CD14-positive monocyte (primary cell): ENCODE measurements at regions not wholly inside any gene's neighbourhood (a gene's known extent, or its start where the extent isn't known, plus 50 kb on each side); places are given as distances from the start of the nearest gene placed in this dataset.

Source experiments
- DNase-seq, 3 donors: peaks; one replicate each; pipeline ENCODE4 v3.0.0-alpha.2; 2011 to 2022
- H2AFZ ChIP-seq: 2 replicates; pipeline ENCODE4 v1.6.0; 2012; ENCODE audit warnings: mild to moderate bottlenecking, low read depth, low read length, inconsistent platforms; ENCODE audit not compliant: insufficient read depth, poor library complexity, severe bottlenecking
- H3K27ac ChIP-seq, 2 donors: 1 replicate in 1 of 2; 2 replicates in 1 of 2; pipeline ENCODE4 v1.5.1; 2012 to 2013; ENCODE audit warnings: low read length in 2 of 2, control low read depth in 1 of 2, inconsistent platforms in 1 of 2, low read depth in 1 of 2, mild to moderate bottlenecking in 1 of 2
- H3K27me3 ChIP-seq, 2 donors: one replicate each; pipeline versions ENCODE4 v1.6.0 to v1.6.1; 2011 to 2013; ENCODE audit warnings: low read length in 2 of 2; ENCODE audit not compliant: control insufficient read depth in 2 of 2, insufficient read depth in 2 of 2
- H3K36me3 ChIP-seq, 2 donors: replicated peaks in 1 of 2; 1 replicate in 1 of 2; 2 replicates in 1 of 2; pipeline versions ENCODE4 v1.5.1 to v1.6.1; 2012 to 2013; ENCODE audit warnings: low read length in 2 of 2, control low read depth in 1 of 2, inconsistent platforms in 1 of 2, mild to moderate bottlenecking in 1 of 2; ENCODE audit not compliant: insufficient read depth in 2 of 2, control insufficient read depth in 1 of 2
- H3K4me1 ChIP-seq, 2 donors: 1 replicate in 1 of 2; 2 replicates in 1 of 2; pipeline versions ENCODE4 v1.5.1 to v1.6.1; 2012 to 2013; ENCODE audit warnings: low read length in 2 of 2, control low read depth in 1 of 2, inconsistent platforms in 1 of 2, mild to moderate bottlenecking in 1 of 2, moderate library complexity in 1 of 2; ENCODE audit not compliant: insufficient read depth in 2 of 2, control insufficient read depth in 1 of 2
- H3K4me2 ChIP-seq: replicated peaks from 2 replicates; pipeline ENCODE3; 2012; ENCODE audit warnings: low read length, moderate library complexity, mild to moderate bottlenecking; ENCODE audit not compliant: poor library complexity, severe bottlenecking; ENCODE audit errors: extremely low read depth
- H3K4me3 ChIP-seq, 3 experiments: fragments of 200-600 bp in 1 of 3; sonication (generic) in 1 of 3; replicated peaks in 1 of 3; 1 replicate in 2 of 3; 2 replicates in 1 of 3; pipeline ENCODE4 v1.5.1; 2011 to 2013; ENCODE audit warnings: low read length in 3 of 3, mild to moderate bottlenecking in 3 of 3, control low read depth in 2 of 3, low read depth in 2 of 3, inconsistent platforms in 1 of 3, moderate library complexity in 1 of 3
- H3K79me2 ChIP-seq: 2 replicates; pipeline ENCODE4 v1.6.0; 2012; ENCODE audit warnings: mild to moderate bottlenecking, control low read depth, inconsistent platforms, low read length, moderate library complexity; ENCODE audit not compliant: insufficient read depth
- H3K9ac ChIP-seq: 2 replicates; pipeline ENCODE4 v1.6.0; 2017; ENCODE audit warnings: low read length, mild to moderate bottlenecking; ENCODE audit not compliant: insufficient read depth, poor library complexity, severe bottlenecking
- H3K9me3 ChIP-seq, 2 donors: replicated peaks in 1 of 2; 1 replicate in 1 of 2; 2 replicates in 1 of 2; pipeline versions ENCODE4 v1.5.1 to v1.6.1; 2012 to 2013; ENCODE audit warnings: low read length in 2 of 2, control low read depth in 1 of 2; ENCODE audit not compliant: control insufficient read depth in 1 of 2, insufficient read depth in 1 of 2
- H4K20me1 ChIP-seq: 2 replicates; pipeline ENCODE4 v1.6.0; 2012; ENCODE audit warnings: mild to moderate bottlenecking, low read length, control low read depth, moderate library complexity; ENCODE audit not compliant: insufficient read depth
- H3K27ac Mint-ChIP-seq, 7 donors: one replicate each; pipeline ENCODE4 v1.8.0; 2020; ENCODE audit warnings: mild to moderate bottlenecking in 7 of 7, mixed read lengths in 7 of 7, moderate library complexity in 6 of 7, inconsistent platforms in 2 of 7
- H3K27me3 Mint-ChIP-seq, 3 donors: one replicate each; pipeline ENCODE4 v1.8.0; 2021 to 2022; ENCODE audit warnings: low read depth in 3 of 3, mild to moderate bottlenecking in 3 of 3, mixed read lengths in 3 of 3, moderate library complexity in 3 of 3, inconsistent platforms in 1 of 3
- H3K36me3 Mint-ChIP-seq, 2 donors: one replicate each; pipeline ENCODE4 v1.8.0; 2020; ENCODE audit warnings: mixed read lengths in 2 of 2, inconsistent platforms in 1 of 2, mild to moderate bottlenecking in 1 of 2
- H3K4me1 Mint-ChIP-seq: one replicate; pipeline ENCODE4 v1.8.0; 2020; ENCODE audit warnings: mild to moderate bottlenecking, mixed read lengths
- H3K4me3 Mint-ChIP-seq, 2 donors: one replicate each; pipeline ENCODE4 v1.8.0; 2020; ENCODE audit warnings: mild to moderate bottlenecking in 2 of 2, mixed read lengths in 2 of 2, moderate library complexity in 1 of 2
- H3K9me3 Mint-ChIP-seq, 7 donors: one replicate each; pipeline ENCODE4 v1.8.0; 2020 to 2022; ENCODE audit warnings: mixed read lengths in 7 of 7, mild to moderate bottlenecking in 6 of 7, moderate library complexity in 6 of 7, inconsistent platforms in 2 of 7
- WGBS: methylation state at CpG from one replicate; pipeline ENCODE4 v1.1.5; 2013; ENCODE audit warnings: missing lambda C conversion rate; ENCODE audit not compliant: insufficient coverage; 5-methylcytosine and 5-hydroxymethylcytosine counted together
- intact Hi-C, 2 donors: fragments of 100-400 bp; cut with micrococcal nuclease; formaldehyde crosslinking; loops; one replicate each; pipeline versions ENCODE4 v1.15.0 to v1.15.1; 2023
- TF ChIP-seq, protein P1 (sequence below): fragments of 200-600 bp; IDR thresholded peaks from one replicate; pipeline ENCODE4 v1.8.0; 2022; ENCODE audit warnings: antibody characterized with exemption, mild to moderate bottlenecking

DNA sequence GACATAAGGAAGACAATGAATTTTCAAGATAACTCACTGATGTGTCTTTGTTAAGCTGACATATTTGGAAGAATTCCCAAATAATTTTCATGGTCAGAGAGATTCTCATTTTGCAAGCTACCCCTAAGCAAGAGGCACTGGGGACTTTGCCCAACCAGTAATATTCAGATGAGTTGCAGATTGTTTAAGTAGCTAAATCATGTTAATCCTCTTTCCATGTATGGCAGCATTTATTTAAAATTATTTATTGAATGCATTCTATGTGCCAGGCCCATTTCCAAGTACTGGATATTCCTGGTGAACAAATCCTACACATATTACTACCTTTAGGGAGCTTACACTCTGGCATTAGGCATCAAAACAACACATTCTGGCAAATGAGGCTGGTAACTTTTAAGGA is 56.5 kb upstream of the BACH1 start:
- Mint-ChIP-seq H3K4me3 (no peak overlapping the region), H3K27ac (no peak overlapping the region), H3K27me3 (no peaks in the 10 kb centered on the region), H3K9me3 (peaks cover 0 to 3% (median 0%) of the 10 kb centered on the region in 7 donors), H3K4me1 (peaks cover 51% of the 10 kb centered on the region), H3K36me3 (no peaks in the 10 kb centered on the region)
- Histone ChIP-seq H3K9ac (no peak overlapping the region), H2AFZ (no peak overlapping the region), H3K4me1 (peaks cover 54 to 71% of the 10 kb centered on the region in 2 donors), H3K4me2 (no peak overlapping the region), H3K9me3 (no peaks in the 10 kb centered on the region), H3K4me3 (no peak overlapping the region), H4K20me1 (no peaks in the 10 kb centered on the region), H3K27me3 (no peaks in the 10 kb centered on the region), H3K36me3 (no peaks in the 10 kb centered on the region), H3K27ac (no peak overlapping the region), H3K79me2 (peaks cover 1% of the 10 kb centered on the region)
- TF ChIP-seq, protein P1, sequence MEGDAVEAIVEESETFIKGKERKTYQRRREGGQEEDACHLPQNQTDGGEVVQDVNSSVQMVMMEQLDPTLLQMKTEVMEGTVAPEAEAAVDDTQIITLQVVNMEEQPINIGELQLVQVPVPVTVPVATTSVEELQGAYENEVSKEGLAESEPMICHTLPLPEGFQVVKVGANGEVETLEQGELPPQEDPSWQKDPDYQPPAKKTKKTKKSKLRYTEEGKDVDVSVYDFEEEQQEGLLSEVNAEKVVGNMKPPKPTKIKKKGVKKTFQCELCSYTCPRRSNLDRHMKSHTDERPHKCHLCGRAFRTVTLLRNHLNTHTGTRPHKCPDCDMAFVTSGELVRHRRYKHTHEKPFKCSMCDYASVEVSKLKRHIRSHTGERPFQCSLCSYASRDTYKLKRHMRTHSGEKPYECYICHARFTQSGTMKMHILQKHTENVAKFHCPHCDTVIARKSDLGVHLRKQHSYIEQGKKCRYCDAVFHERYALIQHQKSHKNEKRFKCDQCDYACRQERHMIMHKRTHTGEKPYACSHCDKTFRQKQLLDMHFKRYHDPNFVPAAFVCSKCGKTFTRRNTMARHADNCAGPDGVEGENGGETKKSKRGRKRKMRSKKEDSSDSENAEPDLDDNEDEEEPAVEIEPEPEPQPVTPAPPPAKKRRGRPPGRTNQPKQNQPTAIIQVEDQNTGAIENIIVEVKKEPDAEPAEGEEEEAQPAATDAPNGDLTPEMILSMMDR = no peak
- intact Hi-C loops = no loop called here
- no peak for DNase-seq

DNA sequence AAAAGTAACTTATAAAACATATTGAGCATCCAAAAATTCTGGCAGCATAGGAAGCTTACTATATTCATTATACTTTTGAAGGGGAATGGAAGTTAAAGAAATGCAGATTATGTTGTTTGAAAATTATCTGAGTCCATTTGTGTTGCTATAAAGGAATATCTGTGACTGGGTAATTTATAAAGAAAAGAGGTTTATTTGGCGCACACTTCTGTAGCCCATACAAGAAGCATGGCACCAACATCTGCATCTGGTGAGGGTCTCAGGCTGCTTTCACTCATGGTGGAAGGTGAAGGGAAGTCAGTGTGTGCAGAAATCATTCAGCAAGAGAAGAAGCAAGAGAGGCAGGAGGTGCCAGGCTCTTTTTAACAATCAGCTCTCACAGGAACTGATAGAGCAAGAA is 55.5 kb upstream of the BACH1 start:
- Mint-ChIP-seq H3K9me3 (peaks cover 0 to 3% (median 0%) of the 10 kb centered on the region in 7 donors), H3K27me3 (no peaks in the 10 kb centered on the region), H3K4me3 (no peak overlapping the region), H3K36me3 (no peaks in the 10 kb centered on the region), H3K4me1 (peaks cover 44% of the 10 kb centered on the region), H3K27ac (peak overlapping the region in 1 of 7 donors; percentile 17)
- Histone ChIP-seq H3K27me3 (no peaks in the 10 kb centered on the region), H3K9me3 (no peaks in the 10 kb centered on the region), H4K20me1 (no peaks in the 10 kb centered on the region), H2AFZ (no peak overlapping the region), H3K36me3 (no peaks in the 10 kb centered on the region), H3K9ac (no peak overlapping the region), H3K27ac (no peak overlapping the region), H3K4me2 (no peak overlapping the region), H3K79me2 (no peaks in the 10 kb centered on the region), H3K4me1 (peaks cover 50 to 68% of the 10 kb centered on the region in 2 donors), H3K4me3 (no peak overlapping the region)
- DNase-seq = no peak
- intact Hi-C loops = no loop called here
- 100% methylated on average over 1 of the region's 1 CpG for WGBS
- TF ChIP-seq, protein P1 = no peak
